ENCODE measurements at regions not wholly inside any gene's neighbourhood (a gene's known extent, or its start where the extent isn't known, plus 50 kb on each side); places are given as distances from the start of the nearest gene placed in this dataset.
"Not testable (repeated sequence)": the region's sequence is repeated elsewhere in the genome, so short reads cannot be mapped to it uniquely, and the experiment has no call there.

- WGBS (ENCODE audit: insufficient coverage): 70% methylated on average over 5 of the region's 12 CpGs
- peak; percentile 27 for DNase-seq
- H3K27ac ChIP-seq (ENCODE audit: low read length); H3K9me3 ChIP-seq (replicated peaks; ENCODE audit: control insufficient read depth, low read depth, low read length); H3K4me3 ChIP-seq (ENCODE audit: low read length); H3K4me1 ChIP-seq (ENCODE audit: control insufficient read depth, insufficient read depth, low read length); H3K27me3 ChIP-seq (ENCODE audit: control insufficient read depth, insufficient read depth, low read length); H3K36me3 ChIP-seq (ENCODE audit: control insufficient read depth, insufficient read depth, low read length): not testable (repeated sequence)
These were observed 79.7 kb upstream of the LMO2 start for GRCh38 chr11:33971530-33971929.

GRCh38 chr11:33970984-33971466 is 79.1 kb upstream of the LMO2 start:
- Histone ChIP-seq H3K36me3 (ENCODE audit: control insufficient read depth, insufficient read depth, low read length) (no peaks in the 10 kb centered on the region), H3K27me3 (ENCODE audit: control insufficient read depth, insufficient read depth, low read length) (no peaks in the 10 kb centered on the region), H3K4me3 (ENCODE audit: low read length) (no peak overlapping the region), H3K4me1 (ENCODE audit: control insufficient read depth, insufficient read depth, low read length) (no peaks in the 10 kb centered on the region), H3K9me3 (replicated peaks; ENCODE audit: control insufficient read depth, low read depth, low read length) (no peaks in the 10 kb centered on the region), H3K27ac (ENCODE audit: low read length) (no peak overlapping the region)
- WGBS (ENCODE audit: insufficient coverage): 44% methylated on average over 1 of the region's 8 CpGs
- peak; percentile 80 for DNase-seq

- H3K36me3 ChIP-seq (ENCODE audit: control insufficient read depth, insufficient read depth, low read length): no peaks in the 10 kb centered on the region
- 66% methylated on average over 6 of the region's 6 CpGs for WGBS (ENCODE audit: insufficient coverage)
- H3K27me3 ChIP-seq (ENCODE audit: control insufficient read depth, insufficient read depth, low read length): no peaks in the 10 kb centered on the region
- H3K9me3 ChIP-seq (replicated peaks; ENCODE audit: control insufficient read depth, low read depth, low read length): no peaks in the 10 kb centered on the region
- no peaks in the 10 kb centered on the region for H3K4me1 ChIP-seq (ENCODE audit: control insufficient read depth, insufficient read depth, low read length)
- H3K4me3 ChIP-seq (ENCODE audit: low read length): no peak overlapping the region
- DNase-seq: peak; percentile 13
- no peak overlapping the region for H3K27ac ChIP-seq (ENCODE audit: low read length)
These were observed 75.6 kb upstream of the LMO2 start for GRCh38 chr11:33967451-33967850.

GRCh38 chr11:33965032-33965431 is 73.2 kb upstream of the LMO2 start:
- Histone ChIP-seq H3K27ac (ENCODE audit: low read length) (no peak overlapping the region), H3K27me3 (ENCODE audit: control insufficient read depth, insufficient read depth, low read length) (no peaks in the 10 kb centered on the region), H3K9me3 (replicated peaks; ENCODE audit: control insufficient read depth, low read depth, low read length) (no peaks in the 10 kb centered on the region), H3K4me3 (ENCODE audit: low read length) (no peak overlapping the region), H3K4me1 (ENCODE audit: control insufficient read depth, insufficient read depth, low read length) (no peaks in the 10 kb centered on the region), H3K36me3 (ENCODE audit: control insufficient read depth, insufficient read depth, low read length) (no peaks in the 10 kb centered on the region)
- no CpG with 5 or more reads among the region's 1 CpG for WGBS (ENCODE audit: insufficient coverage)
- no peak for DNase-seq

- DNase-seq: peak; percentile 41
- H3K36me3 ChIP-seq (ENCODE audit: control insufficient read depth, insufficient read depth, low read length): no peaks in the 10 kb centered on the region
- H3K4me1 ChIP-seq (ENCODE audit: control insufficient read depth, insufficient read depth, low read length): no peaks in the 10 kb centered on the region
- H3K27me3 ChIP-seq (ENCODE audit: control insufficient read depth, insufficient read depth, low read length): no peaks in the 10 kb centered on the region
- H3K4me3 ChIP-seq (ENCODE audit: low read length): no peak overlapping the region
- H3K9me3 ChIP-seq (replicated peaks; ENCODE audit: control insufficient read depth, low read depth, low read length): no peaks in the 10 kb centered on the region
- H3K27ac ChIP-seq (ENCODE audit: low read length): no peak overlapping the region
- WGBS (ENCODE audit: insufficient coverage): no CpG with 5 or more reads among the region's 3 CpGs
These were observed 68.1 kb upstream of the LMO2 start for GRCh38 chr11:33959855-33960400.

GRCh38 chr11:33957304-33957917 is 65.5 kb upstream of the LMO2 start:
- H3K27ac ChIP-seq (ENCODE audit: low read length): no peak overlapping the region
- H3K4me1 ChIP-seq (ENCODE audit: control insufficient read depth, insufficient read depth, low read length): no peaks in the 10 kb centered on the region
- DNase-seq: no peak
- no peaks in the 10 kb centered on the region for H3K9me3 ChIP-seq (replicated peaks; ENCODE audit: control insufficient read depth, low read depth, low read length)
- no peaks in the 10 kb centered on the region for H3K36me3 ChIP-seq (ENCODE audit: control insufficient read depth, insufficient read depth, low read length)
- H3K4me3 ChIP-seq (ENCODE audit: low read length): no peak overlapping the region
- 67% methylated on average over 1 of the region's 6 CpGs for WGBS (ENCODE audit: insufficient coverage)
- H3K27me3 ChIP-seq (ENCODE audit: control insufficient read depth, insufficient read depth, low read length): no peaks in the 10 kb centered on the region

GRCh38 chr11:33956611-33957010 is 64.7 kb upstream of the LMO2 start:
- no peaks in the 10 kb centered on the region for H3K36me3 ChIP-seq (ENCODE audit: control insufficient read depth, insufficient read depth, low read length)
- no peaks in the 10 kb centered on the region for H3K4me1 ChIP-seq (ENCODE audit: control insufficient read depth, insufficient read depth, low read length)
- no peak overlapping the region for H3K27ac ChIP-seq (ENCODE audit: low read length)
- DNase-seq: no peak
- WGBS (ENCODE audit: insufficient coverage): no CpG with 5 or more reads among the region's 3 CpGs
- no peaks in the 10 kb centered on the region for H3K9me3 ChIP-seq (replicated peaks; ENCODE audit: control insufficient read depth, low read depth, low read length)
- H3K4me3 ChIP-seq (ENCODE audit: low read length): no peak overlapping the region
- no peaks in the 10 kb centered on the region for H3K27me3 ChIP-seq (ENCODE audit: control insufficient read depth, insufficient read depth, low read length)

GRCh38 chr11:33953289-33953688 is 61.4 kb upstream of the LMO2 start:
- no peaks in the 10 kb centered on the region for H3K36me3 ChIP-seq (ENCODE audit: control insufficient read depth, insufficient read depth, low read length)
- H3K4me3 ChIP-seq (ENCODE audit: low read length): no peak overlapping the region
- H3K4me1 ChIP-seq (ENCODE audit: control insufficient read depth, insufficient read depth, low read length): no peaks in the 10 kb centered on the region
- no peak for DNase-seq
- no peaks in the 10 kb centered on the region for H3K9me3 ChIP-seq (replicated peaks; ENCODE audit: control insufficient read depth, low read depth, low read length)
- H3K27ac ChIP-seq (ENCODE audit: low read length): no peak overlapping the region
- WGBS (ENCODE audit: insufficient coverage): 71% methylated on average over 1 of the region's 5 CpGs
- H3K27me3 ChIP-seq (ENCODE audit: control insufficient read depth, insufficient read depth, low read length): no peaks in the 10 kb centered on the region

GRCh38 chr11:33952805-33953204 is 60.9 kb upstream of the LMO2 start:
- H3K27ac ChIP-seq (ENCODE audit: low read length): no peak overlapping the region
- no peaks in the 10 kb centered on the region for H3K9me3 ChIP-seq (replicated peaks; ENCODE audit: control insufficient read depth, low read depth, low read length)
- no peaks in the 10 kb centered on the region for H3K36me3 ChIP-seq (ENCODE audit: control insufficient read depth, insufficient read depth, low read length)
- DNase-seq: no peak
- H3K4me1 ChIP-seq (ENCODE audit: control insufficient read depth, insufficient read depth, low read length): no peaks in the 10 kb centered on the region
- no peak overlapping the region for H3K4me3 ChIP-seq (ENCODE audit: low read length)
- H3K27me3 ChIP-seq (ENCODE audit: control insufficient read depth, insufficient read depth, low read length): no peaks in the 10 kb centered on the region
- 100% methylated on average over 2 of the region's 5 CpGs for WGBS (ENCODE audit: insufficient coverage)

- Histone ChIP-seq H3K9me3 (replicated peaks; ENCODE audit: control insufficient read depth, low read depth, low read length) (no peaks in the 10 kb centered on the region), H3K4me1 (ENCODE audit: control insufficient read depth, insufficient read depth, low read length) (no peaks in the 10 kb centered on the region), H3K4me3 (ENCODE audit: low read length) (no peak overlapping the region), H3K27ac (ENCODE audit: low read length) (no peak overlapping the region), H3K36me3 (ENCODE audit: control insufficient read depth, insufficient read depth, low read length) (no peaks in the 10 kb centered on the region), H3K27me3 (ENCODE audit: control insufficient read depth, insufficient read depth, low read length) (no peaks in the 10 kb centered on the region)
- WGBS (ENCODE audit: insufficient coverage): 77% methylated on average over 6 of the region's 8 CpGs
- DNase-seq: no peak
These were observed 57.5 kb upstream of the LMO2 start for GRCh38 chr11:33949252-33949913.

Measured in muscle of leg (tissue), 3 donors.